GM18499 (cell line): ENCODE measurements at regions not wholly inside any gene's neighbourhood (a gene's known extent, or its start where the extent isn't known, plus 50 kb on each side); places are given as distances from the start of the nearest gene placed in this dataset.

ENCODE experiments used
- ATAC-seq: cut with Tn5 transposase; IDR thresholded peaks from one replicate; pipeline ENCODE4 v1.9.1; 2021; ENCODE audit warnings: moderate number of reproducible peaks; ENCODE audit not compliant: insufficient read depth, unreplicated experiment

DNA sequence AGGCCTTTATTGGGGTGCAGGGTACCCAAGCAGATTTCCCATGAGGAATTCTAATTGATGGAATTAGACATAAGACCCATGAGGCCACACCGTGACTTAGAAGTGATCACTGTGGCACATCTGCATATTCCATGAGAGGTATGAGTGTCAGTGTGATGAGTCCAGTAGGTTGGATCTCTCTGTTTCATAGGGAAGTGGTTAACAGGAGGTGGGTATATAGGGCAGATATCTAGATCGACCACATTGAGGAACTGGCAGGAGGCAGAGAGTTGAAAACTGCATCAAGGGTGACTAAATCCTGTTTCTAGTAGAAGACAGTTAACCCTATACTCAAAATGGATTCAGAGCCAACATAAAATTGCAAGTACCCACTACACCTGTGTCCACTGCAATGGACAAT is 68.6 kb upstream of the MIR17HG start:
- ATAC-seq: no peak

DNA sequence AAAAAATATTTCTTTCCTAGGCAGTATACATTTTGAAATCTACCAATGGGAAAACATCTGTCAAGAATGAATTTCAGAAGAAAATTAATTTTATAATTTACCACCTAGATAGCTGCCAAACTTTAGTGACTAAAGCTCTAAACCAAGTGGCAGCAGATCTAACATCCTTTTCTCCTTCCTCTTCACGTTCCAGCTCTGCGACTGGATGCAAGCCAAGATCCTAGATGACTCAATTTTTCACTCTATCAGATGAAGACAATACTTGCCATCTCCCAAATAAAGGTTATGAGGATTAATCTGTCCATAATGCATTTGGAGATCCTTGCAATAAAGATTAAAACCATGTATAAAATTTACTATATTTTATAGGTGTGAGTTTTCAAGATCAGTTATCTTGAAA is 66.7 kb upstream of the MIR17HG start:
- ATAC-seq: no peak

GRCh38 chr13:91284335-91284734 is 63.2 kb upstream of the MIR17HG start:
- no peak for ATAC-seq

DNA sequence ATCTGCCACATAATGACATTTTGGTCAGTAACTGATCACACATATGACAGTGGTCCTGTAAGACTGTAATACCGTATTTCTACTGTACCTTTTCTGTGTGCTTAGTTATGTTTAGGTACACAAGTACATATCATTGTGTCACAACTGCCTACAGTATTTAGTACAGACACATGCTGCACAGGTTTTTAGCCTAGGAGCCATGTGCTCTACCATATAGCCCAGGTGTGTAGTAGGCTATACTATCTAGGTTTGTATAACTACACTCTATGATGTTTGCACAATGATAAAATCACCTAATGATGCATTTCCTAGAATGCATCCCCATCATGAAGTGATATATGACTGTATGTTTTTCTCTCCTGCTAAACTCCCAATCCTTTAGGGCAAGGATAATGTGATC is 61.2 kb upstream of the MIR17HG start:
- ATAC-seq: no peak

- no peak for ATAC-seq
These were observed 56.4 kb upstream of the MIR17HG start for GRCh38 chr13:91291078-91291477.

GRCh38 chr13:91292630-91293221 is 54.8 kb upstream of the MIR17HG start:
- ATAC-seq: no peak

GRCh38 chr13:91295712-91296410 is 51.6 kb upstream of the MIR17HG start:
- no peak for ATAC-seq

- ATAC-seq: no peak
These were observed 50.0 kb upstream of the MIR17HG start for GRCh38 chr13:91297503-91297902.
